HepG2 (cell line): ENCODE measurements at regions not wholly inside any gene's neighbourhood (a gene's known extent, or its start where the extent isn't known, plus 50 kb on each side); places are given as distances from the start of the nearest gene placed in this dataset.
"Not testable (repeated sequence)": the region's sequence is repeated elsewhere in the genome, so short reads cannot be mapped to it uniquely, and the experiment has no call there.

Experiments used
- ATAC-seq: fragments of 200-7000 bp; cut with Tn5 transposase; 3 replicates; pipeline ENCODE4 v1.9.1; 2020; ENCODE audit warnings: mild to moderate bottlenecking, moderate library complexity
- BruUV-seq: library from RNA; stranded (reverse); fragments of 400-500 nt; replicated peaks from 2 replicates; lab custom pipeline; 2021; lab: Mats Ljungman, UMichigan
- CTCF ChIA-PET: fragments of 300-600 bp; formaldehyde crosslinking; extraction: SDS; loops from one replicate; lab custom pipeline; 2021; ENCODE audit warnings: low total read pairs, inconsistent platforms, low intra/inter-chr PET ratio; lab: Yijun Ruan, JAX
- POLR2A ChIA-PET: fragments of 350-600 bp; sonication (Branson Sonifier 250); formaldehyde crosslinking; loops from one replicate; lab custom pipeline; 2020; ENCODE audit warnings: antibody characterized with exemption, inconsistent platforms; lab: Yijun Ruan, JAX
- DNase-seq: peaks from one replicate; pipeline ENCODE4 v3.0.0-alpha.2; 2015; ENCODE audit warnings: low spot score
- FAIRE-seq: peaks from 3 replicates; lab custom pipeline; 2011; peaks lifted over from hg19 to GRCh38; lab: Jason Lieb, UNC
- H2AFZ ChIP-seq: one replicate; pipeline ENCODE4 v1.6.1; 2011; ENCODE audit warnings: low read length, inconsistent platforms
- H3K27ac ChIP-seq: fragments of 300-600 bp; 3 replicates; pipeline ENCODE4 v1.8.0; 2011; ENCODE audit warnings: mixed run types, mild to moderate bottlenecking, mixed read lengths, low read length, inconsistent platforms; ENCODE audit not compliant: insufficient read depth; ENCODE audit errors: extremely low read length
- H3K27me3 ChIP-seq, 2 experiments: fragments of 200-600 bp in 1 of 2; 2 replicates in 1 of 2; 3 replicates in 1 of 2; pipeline versions ENCODE4 v1.6.0 to v1.8.0; 2011; ENCODE audit warnings: low read length in 2 of 2, mild to moderate bottlenecking in 2 of 2, moderate library complexity in 2 of 2, inconsistent platforms in 1 of 2; ENCODE audit not compliant: insufficient read depth in 2 of 2, control insufficient read depth in 1 of 2
- H3K36me3 ChIP-seq, 2 experiments: fragments of 200-600 bp in 1 of 2; replicated peaks in 1 of 2; 2 replicates in 1 of 2; 3 replicates in 1 of 2; pipeline versions ENCODE4 v1.5.1 to v1.8.0; 2011; ENCODE audit warnings: low read length in 2 of 2, inconsistent platforms in 1 of 2; ENCODE audit not compliant: insufficient read depth in 2 of 2, control insufficient read depth in 1 of 2
- H3K4me1 ChIP-seq: 2 replicates; pipeline ENCODE4 v1.5.1; 2012; ENCODE audit warnings: low read length, inconsistent platforms; ENCODE audit not compliant: insufficient read depth
- H3K4me2 ChIP-seq: 2 replicates; pipeline ENCODE4 v1.6.0; 2011; ENCODE audit warnings: low read depth, low read length, inconsistent platforms
- H3K4me3 ChIP-seq, 3 experiments: fragments of 200-600 bp in 1 of 3; sonication (generic), shearing (Covaris generic) in 1 of 3; replicated peaks in 1 of 3; 2 replicates each; pipeline ENCODE4 v1.5.1; 2011 to 2016; ENCODE audit warnings: low read length in 3 of 3, inconsistent platforms in 2 of 3, low read depth in 2 of 3, mild to moderate bottlenecking in 2 of 3, control low read depth in 1 of 3, mixed read lengths in 1 of 3; ENCODE audit not compliant: insufficient read depth in 1 of 3
- H3K79me2 ChIP-seq: one replicate; pipeline ENCODE4 v1.6.1; 2011; ENCODE audit warnings: low read length, inconsistent platforms; ENCODE audit not compliant: insufficient read depth
- H3K9ac ChIP-seq: 2 replicates; pipeline ENCODE4 v1.6.0; 2011; ENCODE audit warnings: mild to moderate bottlenecking, low read depth, low read length, inconsistent platforms; ENCODE audit not compliant: insufficient read depth
- H3K9me3 ChIP-seq: 2 replicates; pipeline ENCODE4 v1.5.1; 2012; ENCODE audit warnings: mild to moderate bottlenecking, low read length
- H4K20me1 ChIP-seq: 2 replicates; pipeline ENCODE4 v1.6.0; 2011; ENCODE audit warnings: inconsistent platforms, mild to moderate bottlenecking, low read length, moderate library complexity; ENCODE audit not compliant: insufficient read depth
- DMAP1 ChIP-seq: IDR thresholded peaks from 2 replicates; pipeline ENCODE4 v1.6.1; 2016
- KLF16 ChIP-seq, 2 experiments: sonication (generic) in 1 of 2; formaldehyde crosslinking in 1 of 2; IDR thresholded peaks; 2 replicates each; pipeline versions ENCODE4 v1.6.1 to v1.8.0; 2016 to 2023; ENCODE audit warnings: missing genetic modification reagents in 2 of 2, missing compliant biosample characterization in 1 of 2
- SALL2 ChIP-seq: sonication (generic); formaldehyde crosslinking; IDR thresholded peaks from 2 replicates; pipeline ENCODE4 v1.8.1; 2023; ENCODE audit warnings: mild to moderate bottlenecking, missing genetic modification reagents, inconsistent platforms
- ZNF207 ChIP-seq: fragments of 450-650 bp; IDR thresholded peaks from 2 replicates; pipeline ENCODE4 v1.6.1; 2016; ENCODE audit warnings: antibody characterized with exemption, borderline replicate concordance
- ZNF296 ChIP-seq: sonication (generic); formaldehyde crosslinking; conservative IDR thresholded peaks from 2 replicates; pipeline ENCODE4 v1.5.0; 2020; ENCODE audit warnings: mild to moderate bottlenecking, missing genetic modification reagents
- WGBS: methylation state at CpG from one replicate; pipeline ENCODE4 v1.1.6; 2017; ENCODE audit warnings: low lambda C conversion rate; 5-methylcytosine and 5-hydroxymethylcytosine counted together
- in situ Hi-C: cut with HindIII; loops from 2 replicates; pipeline ENCODE4 v1.10.0; 2017; ENCODE audit warnings: low pct_unique_long_range_greater_than_20kb; ENCODE audit not compliant: extremely low pct_ligation_motif_present
- intact Hi-C: fragments of 100-400 bp; cut with micrococcal nuclease; formaldehyde crosslinking; loops from one replicate; pipeline ENCODE4 v1.10.0; 2022; ENCODE audit not compliant: unreplicated experiment

- H4K20me1 ChIP-seq, H3K4me3 ChIP-seq, H3K9me3 ChIP-seq, H3K4me1 ChIP-seq, H3K4me2 ChIP-seq, H3K36me3 ChIP-seq, H3K9ac ChIP-seq, BruUV-seq, ATAC-seq, DNase-seq, POLR2A ChIA-PET, in situ Hi-C loops, H2AFZ ChIP-seq, H3K27me3 ChIP-seq, H3K79me2 ChIP-seq, intact Hi-C loops, FAIRE-seq, H3K27ac ChIP-seq, CTCF ChIA-PET: not testable (repeated sequence)
- 63% methylated on average over 19 of the region's 24 CpGs for WGBS
Observed at GRCh38 chr4:164350716-164351115, 403.2 kb upstream of the SMIM31 start.

GRCh38 chr4:164357957-164358356 lies 396.0 kb upstream of the SMIM31 start:
- Histone ChIP-seq H3K27me3 (no peaks in the 10 kb centered on the region), H4K20me1 (no peaks in the 10 kb centered on the region), H3K4me1 (no peaks in the 10 kb centered on the region), H3K79me2 (no peaks in the 10 kb centered on the region), H3K4me2 (no peak overlapping the region), H3K4me3 (no peak overlapping the region), H2AFZ (no peak overlapping the region), H3K27ac (no peak overlapping the region), H3K9ac (no peak overlapping the region), H3K36me3 (no peaks in the 10 kb centered on the region), H3K9me3 (no peaks in the 10 kb centered on the region)
- ChIA-PET CTCF (no interaction called here), POLR2A (no interaction called here)
- ATAC-seq: no peak
- no peak for FAIRE-seq
- TF ChIP-seq KLF16 (CRISPR knock-in tag; IDR thresholded peaks at IDR 0.05): no peak
- no peak for TF ChIP-seq ZNF207
- TF ChIP-seq DMAP1 (CRISPR knock-in tag): no peak
- no peak for TF ChIP-seq SALL2
- no peak for TF ChIP-seq ZNF296 (CRISPR knock-in tag)
- no TSS peak for BruUV-seq
- no peak for DNase-seq
- intact Hi-C loops (no loop called here), in situ Hi-C loops (no loop called here)
- WGBS: 0% methylated on average over 2 of the region's 2 CpGs
